ENCODE measurements at regions not wholly inside any gene's neighbourhood (a gene's known extent, or its start where the extent isn't known, plus 50 kb on each side); places are given as distances from the start of the nearest gene placed in this dataset.

DNA sequence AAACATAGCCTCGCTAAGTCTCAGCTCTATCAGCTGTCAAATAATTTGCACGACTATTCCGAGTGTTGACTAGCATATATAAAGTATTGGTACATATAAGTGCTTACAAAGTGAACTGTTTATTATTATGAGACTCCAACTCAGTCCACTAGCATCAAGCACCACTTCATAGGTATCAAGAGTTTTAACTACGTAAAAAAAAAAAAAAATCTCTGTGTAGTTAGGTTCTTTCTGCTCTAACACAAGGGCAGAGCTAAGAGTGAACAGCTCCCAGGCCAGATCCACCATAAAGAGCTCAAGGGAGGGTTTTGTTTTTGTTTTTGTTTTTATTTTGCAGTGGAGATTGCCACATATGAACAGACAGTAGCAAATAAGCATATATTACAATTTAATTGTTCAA is 309.8 kb upstream of the SGK1 start:
- TF ChIP-seq BHLHE40 (IDR thresholded peaks at IDR 0.05; ENCODE audit: low read length): no peak
- no peak for TF ChIP-seq KAT2B (IDR thresholded peaks at IDR 0.05; ENCODE audit: low read depth, low read length)
